SK-N-SH (cell line): ENCODE measurements at regions not wholly inside any gene's neighbourhood (a gene's known extent, or its start where the extent isn't known, plus 50 kb on each side); places are given as distances from the start of the nearest gene placed in this dataset.

Experiments
- CTCF ChIA-PET: fragments of 300-600, 350-600 bp; formaldehyde crosslinking; extraction: SDS; loops from one replicate; lab custom pipeline; 2021; lab: Yijun Ruan, JAX
- POLR2A ChIA-PET: fragments of 350-600 bp; sonication (Branson Sonifier 250); formaldehyde crosslinking; extraction: SDS; loops from one replicate; lab custom pipeline; 2020; ENCODE audit warnings: antibody characterized with exemption, inconsistent platforms; lab: Yijun Ruan, JAX
- DNase-seq: peaks from one replicate; pipeline ENCODE4 v3.0.0; 2012
- H2AFZ ChIP-seq: fragments of 200-600 bp; sonication (generic); 2 replicates; pipeline ENCODE4 v1.8.1; 2016; ENCODE audit warnings: antibody characterized with exemption, mild to moderate bottlenecking, low read depth
- H3F3A ChIP-seq: fragments of 200-600 bp; sonication (generic); replicated peaks from 2 replicates; pipeline ENCODE3; 2016; ENCODE audit warnings: antibody characterized with exemption, mild to moderate bottlenecking; ENCODE audit not compliant: insufficient read depth
- H3K27ac ChIP-seq, 2 experiments: fragments of 200-500 bp in 1 of 2; fragments of 200-600 bp in 1 of 2; sonication (Bioruptor generic) in 1 of 2; sonication (generic), shearing (Covaris generic) in 1 of 2; 2 replicates each; pipeline versions ENCODE4 v1.5.1 to v1.6.1; 2014 to 2016; ENCODE audit warnings: low read depth in 2 of 2, inconsistent platforms in 1 of 2, low read length in 1 of 2, mild to moderate bottlenecking in 1 of 2, mixed read lengths in 1 of 2
- H3K27me3 ChIP-seq: fragments of 200-600 bp; sonication (generic), shearing (Covaris generic); 2 replicates; pipeline ENCODE4 v1.6.1; 2016; ENCODE audit warnings: mixed run types; ENCODE audit not compliant: insufficient read depth
- H3K36me3 ChIP-seq, 2 experiments: fragments of 200-500 bp in 1 of 2; fragments of 200-600 bp in 1 of 2; sonication (Bioruptor generic) in 1 of 2; sonication (generic) in 1 of 2; replicated peaks in 1 of 2; 2 replicates each; pipeline versions ENCODE3 to v1.5.1; 2014 to 2016; ENCODE audit warnings: low read length in 1 of 2, mild to moderate bottlenecking in 1 of 2; ENCODE audit not compliant: insufficient read depth in 2 of 2, control insufficient read depth in 1 of 2
- H3K4me1 ChIP-seq, 2 experiments: fragments of 200-500 bp in 1 of 2; fragments of 200-600 bp in 1 of 2; sonication (Bioruptor generic) in 1 of 2; sonication (generic), shearing (Covaris generic) in 1 of 2; 2 replicates each; pipeline versions ENCODE4 v1.5.1 to v1.6.1; 2014 to 2016; ENCODE audit warnings: low read depth in 1 of 2, low read length in 1 of 2, mixed run types in 1 of 2; ENCODE audit not compliant: insufficient read depth in 2 of 2, control insufficient read depth in 1 of 2
- H3K4me2 ChIP-seq: fragments of 200-600 bp; sonication (generic), shearing (Covaris generic); 2 replicates; pipeline ENCODE4 v1.6.1; 2017; ENCODE audit warnings: mixed run types
- H3K4me3 ChIP-seq, 2 experiments: fragments of 200-500 bp in 1 of 2; fragments of 200-600 bp in 1 of 2; sonication (Bioruptor generic) in 1 of 2; sonication (generic), shearing (Covaris generic) in 1 of 2; 2 replicates each; pipeline versions ENCODE4 v1.5.1 to v1.8.1; 2014 to 2016; ENCODE audit warnings: low read depth in 2 of 2, inconsistent platforms in 1 of 2, low read length in 1 of 2, mild to moderate bottlenecking in 1 of 2, mixed read lengths in 1 of 2, moderate library complexity in 1 of 2
- H3K79me2 ChIP-seq: fragments of 200-600 bp; sonication (generic); 2 replicates; pipeline ENCODE4 v1.8.1; 2017; ENCODE audit warnings: mild to moderate bottlenecking; ENCODE audit not compliant: insufficient read depth
- H3K9ac ChIP-seq: fragments of 200-600 bp; sonication (generic); 2 replicates; pipeline ENCODE4 v1.6.1; 2017; ENCODE audit warnings: mixed run types
- H3K9me2 ChIP-seq: fragments of 200-600 bp; sonication (generic); 2 replicates; pipeline ENCODE4 v1.6.1; 2017; ENCODE audit warnings: mixed run types
- H3K9me3 ChIP-seq: fragments of 200-600 bp; sonication (generic); 2 replicates; pipeline ENCODE4 v1.6.1; 2017; ENCODE audit warnings: mixed run types, mild to moderate bottlenecking, moderate library complexity
- H4K20me1 ChIP-seq: fragments of 200-600 bp; sonication (generic); 2 replicates; pipeline ENCODE4 v1.6.1; 2017; ENCODE audit warnings: mild to moderate bottlenecking, mixed run types; ENCODE audit not compliant: insufficient read depth
- CHD2 ChIP-seq: fragments of 150-350 bp; IDR thresholded peaks from 2 replicates; pipeline ENCODE4 v1.6.1; 2018; ENCODE audit warnings: low read length; ENCODE audit not compliant: partially characterized antibody
- CTCF ChIP-seq: fragments of 200-600 bp; sonication (generic); IDR thresholded peaks from 2 replicates; pipeline ENCODE4 v1.6.1; 2017; ENCODE audit warnings: antibody characterized with exemption, mild to moderate bottlenecking, moderate library complexity
- ELF1 ChIP-seq: IDR thresholded peaks from 2 replicates; pipeline ENCODE4 v1.4.0; 2012
- EP300 ChIP-seq, 2 experiments: IDR thresholded peaks; 2 replicates each; pipeline versions ENCODE4 v1.4.0 to v1.6.1; 2012; ENCODE audit warnings: borderline replicate concordance in 1 of 2, low read depth in 1 of 2, low read length in 1 of 2
- FOSL2 ChIP-seq: IDR thresholded peaks from 2 replicates; pipeline ENCODE4 v1.4.0; 2012; ENCODE audit warnings: low read depth, mild to moderate bottlenecking, moderate library complexity, borderline replicate concordance
- FOXJ3 ChIP-seq: sonication (generic); formaldehyde crosslinking; IDR thresholded peaks from 2 replicates; pipeline ENCODE4 v1.5.1; 2020; ENCODE audit warnings: mild to moderate bottlenecking, missing genetic modification reagents
- IRF3 ChIP-seq: fragments of 150-350 bp; IDR thresholded peaks from 2 replicates; pipeline ENCODE4 v1.6.1; 2016; ENCODE audit warnings: mild to moderate bottlenecking, low read depth, low read length
- MXI1 ChIP-seq: IDR thresholded peaks from 2 replicates; pipeline ENCODE4 v1.6.1; 2012; ENCODE audit warnings: mild to moderate bottlenecking, low read depth, low read length, improper control_type of control experiment
- POLR2AphosphoS5 ChIP-seq: IDR thresholded peaks from 2 replicates; pipeline ENCODE4 v1.6.1; 2012; ENCODE audit warnings: low read depth, low read length
- RFX5 ChIP-seq: IDR thresholded peaks from 2 replicates; pipeline ENCODE4 v1.6.1; 2012; ENCODE audit warnings: mild to moderate bottlenecking, improper control_type of control experiment, low read length
- SMC3 ChIP-seq: IDR thresholded peaks from 2 replicates; pipeline ENCODE4 v1.6.1; 2012; ENCODE audit warnings: low read depth, low read length, improper control_type of control experiment
- TEAD4 ChIP-seq: IDR thresholded peaks from 2 replicates; pipeline ENCODE4 v1.4.0; 2012; ENCODE audit warnings: mild to moderate bottlenecking, borderline replicate concordance; ENCODE audit not compliant: insufficient read depth
- YY1 ChIP-seq: IDR thresholded peaks from 2 replicates; pipeline ENCODE4 v1.4.0; 2012; ENCODE audit warnings: low read depth, mild to moderate bottlenecking
- ZBTB33 ChIP-seq: IDR thresholded peaks from 2 replicates; pipeline ENCODE4 v1.4.0; 2012; ENCODE audit warnings: low read depth, borderline replicate concordance
- WGBS: methylation state at CpG from one replicate; pipeline ENCODE4 v1.1.6; 2017; ENCODE audit warnings: low lambda C conversion rate; 5-methylcytosine and 5-hydroxymethylcytosine counted together

- H3K36me3 ChIP-seq, result no peaks in the 10 kb centered on the region
- ChIA-PET CTCF (no interaction called here), POLR2A (no interaction called here)
- H3K79me2 ChIP-seq, result no peaks in the 10 kb centered on the region
- no peaks in the 10 kb centered on the region for H3K27me3 ChIP-seq
- no peak overlapping the region for H3K4me3 ChIP-seq
- no peaks in the 10 kb centered on the region for H3K9me2 ChIP-seq
- H3K9me3 ChIP-seq, result no peaks in the 10 kb centered on the region
- H4K20me1 ChIP-seq, result no peaks in the 10 kb centered on the region
- no peaks in the 10 kb centered on the region; a peak in 1 of 4 replicates for H3K4me1 ChIP-seq
- H3K27ac ChIP-seq, result 0 out of 4 replicates have a peak overlapping the region, but pooled peaks of 1 of the 2 experiments have one; percentile 8
- no peak overlapping the region for H3K4me2 ChIP-seq
- H2AFZ ChIP-seq, result no peak overlapping the region
- WGBS, result 57% methylated on average over 2 of the region's 2 CpGs
- no peak for DNase-seq
- peaks cover 3% of the 10 kb centered on the region for H3F3A ChIP-seq
- TF ChIP-seq FOXJ3 (CRISPR knock-in tag) (no peak), CTCF (no peak), POLR2AphosphoS5 (no peak), ZBTB33 (no peak), IRF3 (no peak), RFX5 (no peak), ELF1 (no peak), MXI1 (no peak), TEAD4 (no peak), SMC3 (no peak), EP300 (IDR thresholded peaks at IDR 0.05; ENCODE audit: borderline replicate concordance in 1 of 2, low read depth in 1 of 2, low read length in 1 of 2) (no peak), CHD2 (no peak), FOSL2 (no peak), YY1 (no peak)
- no peak overlapping the region for H3K9ac ChIP-seq
Observed at GRCh38 chr5:53323511-53323910, 156.9 kb upstream of the FST start.
